ENCODE measurements at regions not wholly inside any gene's neighbourhood (a gene's known extent, or its start where the extent isn't known, plus 50 kb on each side); places are given as distances from the start of the nearest gene placed in this dataset.

DNA sequence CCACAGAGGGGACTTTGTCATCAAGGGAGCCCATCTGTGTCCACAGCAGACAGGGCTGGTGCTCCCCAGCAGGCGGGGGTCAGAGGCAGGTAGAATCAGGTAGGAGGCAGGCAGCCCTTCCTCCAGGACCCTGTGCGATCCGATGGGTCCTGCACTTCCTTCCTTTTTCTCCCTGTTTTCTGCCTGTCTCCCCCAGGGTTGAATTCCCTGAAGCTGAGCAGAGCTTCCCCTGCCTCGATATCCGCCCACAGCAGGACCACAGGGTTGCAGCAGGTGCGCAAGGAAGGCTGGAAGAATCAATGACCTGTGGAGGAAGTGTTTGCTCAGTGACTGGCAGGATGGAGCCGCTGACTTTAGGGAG, 69.2 kb downstream of the MRPL36 start:
- H3K4me1 ChIP-seq, result no peaks in the 10 kb centered on the region
- peaks cover 0 to 26% (median 0%) of the 10 kb centered on the region in 9 donors for H3K27me3 ChIP-seq
- H3K27ac ChIP-seq, result no peak overlapping the region
- intact Hi-C loops (cut with DNase I), result no loop called here
- ATAC-seq (no peak), DNase-seq (no peak)
- no peak overlapping the region for H3K4me3 ChIP-seq
- H3K36me3 ChIP-seq, result no peaks in the 10 kb centered on the region
- H3K9me3 ChIP-seq, result no peaks in the 10 kb centered on the region
- WGBS, 4 donors, result 76 to 90% (median 80%) methylated on average over 4 to 7 of the region's 7 CpGs
- TF ChIP-seq, protein P1, sequence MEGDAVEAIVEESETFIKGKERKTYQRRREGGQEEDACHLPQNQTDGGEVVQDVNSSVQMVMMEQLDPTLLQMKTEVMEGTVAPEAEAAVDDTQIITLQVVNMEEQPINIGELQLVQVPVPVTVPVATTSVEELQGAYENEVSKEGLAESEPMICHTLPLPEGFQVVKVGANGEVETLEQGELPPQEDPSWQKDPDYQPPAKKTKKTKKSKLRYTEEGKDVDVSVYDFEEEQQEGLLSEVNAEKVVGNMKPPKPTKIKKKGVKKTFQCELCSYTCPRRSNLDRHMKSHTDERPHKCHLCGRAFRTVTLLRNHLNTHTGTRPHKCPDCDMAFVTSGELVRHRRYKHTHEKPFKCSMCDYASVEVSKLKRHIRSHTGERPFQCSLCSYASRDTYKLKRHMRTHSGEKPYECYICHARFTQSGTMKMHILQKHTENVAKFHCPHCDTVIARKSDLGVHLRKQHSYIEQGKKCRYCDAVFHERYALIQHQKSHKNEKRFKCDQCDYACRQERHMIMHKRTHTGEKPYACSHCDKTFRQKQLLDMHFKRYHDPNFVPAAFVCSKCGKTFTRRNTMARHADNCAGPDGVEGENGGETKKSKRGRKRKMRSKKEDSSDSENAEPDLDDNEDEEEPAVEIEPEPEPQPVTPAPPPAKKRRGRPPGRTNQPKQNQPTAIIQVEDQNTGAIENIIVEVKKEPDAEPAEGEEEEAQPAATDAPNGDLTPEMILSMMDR (IDR thresholded peaks at IDR 0.05), result no peak
- no peak for TF ChIP-seq POLR2A (IDR thresholded peaks at IDR 0.05)

DNA sequence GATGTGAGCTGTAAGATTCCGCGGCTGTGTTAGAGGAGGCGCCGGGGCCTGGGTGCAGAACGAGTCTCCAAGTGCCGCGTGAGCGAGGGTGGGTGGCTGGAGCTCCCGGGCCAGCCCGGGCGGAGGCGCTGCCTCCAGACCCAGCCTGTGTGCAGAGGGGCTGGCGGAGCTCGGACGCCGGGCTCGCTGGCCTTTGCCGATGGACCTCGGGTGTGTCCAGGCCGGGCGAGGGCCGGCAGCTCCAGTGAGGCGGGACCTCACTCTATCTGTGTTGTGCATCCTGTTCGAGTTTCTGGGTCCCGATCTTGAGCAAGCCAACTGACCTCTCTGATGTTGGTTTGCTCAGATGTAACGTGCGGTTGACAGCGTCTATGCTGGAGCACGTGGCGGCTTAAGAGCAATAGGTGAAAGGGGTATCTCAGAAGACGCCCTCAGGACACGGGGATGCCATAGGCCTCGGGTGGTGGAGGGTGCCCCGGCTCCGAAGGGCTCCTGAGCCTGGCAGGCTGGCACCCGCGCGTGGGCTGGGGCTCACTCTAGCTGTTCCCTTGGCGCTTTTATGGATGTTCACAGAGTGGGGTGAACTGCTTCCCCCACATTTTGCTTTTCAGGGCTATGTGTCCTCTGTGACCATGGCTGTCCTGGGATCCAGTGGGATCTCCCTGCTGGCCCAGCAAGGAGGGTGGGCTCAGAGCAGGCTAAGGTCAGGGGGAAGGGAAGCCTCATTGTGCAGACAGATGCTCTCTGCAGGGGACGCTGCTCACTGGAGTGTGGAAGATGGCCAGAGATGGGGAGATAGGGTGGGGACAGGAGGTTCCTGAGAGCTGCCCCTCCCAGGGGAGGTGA, 69.8 kb downstream of the MRPL36 start:
- no peak overlapping the region for H3K4me3 ChIP-seq
- ATAC-seq (no peak), DNase-seq (no peak)
- no peaks in the 10 kb centered on the region for H3K9me3 ChIP-seq
- TF ChIP-seq, protein P1 (IDR thresholded peaks at IDR 0.05), result no peak
- TF ChIP-seq POLR2A (IDR thresholded peaks at IDR 0.05), result no peak
- H3K4me1 ChIP-seq, result no peaks in the 10 kb centered on the region
- no peak overlapping the region for H3K27ac ChIP-seq
- 83 to 90% (median 87%) methylated on average over 28 to 40 of the region's 40 CpGs for WGBS, 4 donors
- no peaks in the 10 kb centered on the region for H3K36me3 ChIP-seq
- intact Hi-C loops (cut with DNase I), result no loop called here
- H3K27me3 ChIP-seq, result peaks cover 0 to 27% (median 0%) of the 10 kb centered on the region in 9 donors

DNA sequence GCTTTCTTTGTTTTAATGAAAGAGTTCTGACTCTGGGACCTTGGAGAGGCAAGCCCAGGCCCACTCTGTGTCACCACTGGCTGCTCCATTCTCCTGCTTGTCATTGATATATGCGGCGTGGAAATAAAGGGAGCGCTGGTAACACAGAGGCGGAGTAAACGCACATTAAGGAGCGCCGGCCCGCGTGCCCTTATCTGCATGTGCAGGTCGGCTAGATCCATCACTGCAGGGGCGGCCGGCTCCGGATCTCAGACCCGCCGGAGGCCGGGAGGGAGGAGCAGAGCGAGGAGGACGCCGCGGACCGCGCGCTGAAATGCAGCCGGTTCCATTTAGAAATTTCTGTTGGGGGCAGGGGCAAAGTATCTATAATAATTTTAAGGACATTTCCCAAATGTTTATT, 70.8 kb downstream of the MRPL36 start:
- H3K4me1 ChIP-seq, result no peaks in the 10 kb centered on the region
- H3K27me3 ChIP-seq, result peaks cover 0 to 28% (median 0%) of the 10 kb centered on the region in 9 donors

DNA sequence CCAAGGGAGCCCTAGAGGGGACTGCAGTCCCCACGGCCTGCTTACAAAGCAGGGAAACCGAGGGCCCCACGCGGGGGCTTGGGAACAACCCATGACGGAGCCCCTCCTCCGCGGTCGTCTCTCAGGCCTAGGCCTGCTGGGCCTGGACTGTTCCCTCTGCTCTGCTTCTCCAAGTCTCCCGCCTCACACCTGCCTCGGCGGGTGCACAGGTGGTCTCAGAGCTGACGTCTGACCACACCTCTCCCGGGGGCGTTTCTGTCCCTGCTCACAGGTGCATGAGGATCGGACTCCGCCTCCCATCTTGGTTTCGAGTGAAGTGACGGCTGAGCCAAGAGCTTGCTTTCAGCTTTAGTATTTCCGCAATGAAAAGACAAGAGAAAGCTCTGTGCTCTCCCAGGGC, 72.1 kb downstream of the MRPL36 start:
- Histone ChIP-seq H3K9me3 (no peaks in the 10 kb centered on the region), H3K27me3 (peaks cover 0 to 28% (median 0%) of the 10 kb centered on the region in 9 donors), H3K36me3 (no peaks in the 10 kb centered on the region), H3K27ac (no peak overlapping the region), H3K4me1 (no peaks in the 10 kb centered on the region), H3K4me3 (no peak overlapping the region)
- 80 to 86% (median 84%) methylated on average over 19 of the region's 19 CpGs for WGBS, 4 donors
- TF ChIP-seq POLR2A (IDR thresholded peaks at IDR 0.05), result no peak
- TF ChIP-seq, protein P1 (IDR thresholded peaks at IDR 0.05), result no peak
- no peak for ATAC-seq
- DNase-seq, result no peak
- intact Hi-C loops (cut with DNase I), result no loop called here

More for the DNA sequence above, 70.8 kb downstream of the MRPL36 start:
- H3K9me3 ChIP-seq, result no peaks in the 10 kb centered on the region
- intact Hi-C loops (cut with DNase I), result no loop called here
- no peak overlapping the region for H3K4me3 ChIP-seq
- no peaks in the 10 kb centered on the region for H3K36me3 ChIP-seq
- no peak overlapping the region for H3K27ac ChIP-seq
- ATAC-seq, result no peak
- TF ChIP-seq POLR2A (IDR thresholded peaks at IDR 0.05), result no peak
- TF ChIP-seq, protein P1 (IDR thresholded peaks at IDR 0.05), result no peak
- 89 to 92% (median 92%) methylated on average over 24 of the region's 24 CpGs for WGBS, 4 donors
- DNase-seq, result no peak

All from heart left ventricle (tissue), 16 donors.